Small intestine (tissue), 7 donors: ENCODE measurements at regions not wholly inside any gene's neighbourhood (a gene's known extent, or its start where the extent isn't known, plus 50 kb on each side); places are given as distances from the start of the nearest gene placed in this dataset.

ENCODE experiments used
- DNase-seq, 2 donors: peaks; one replicate each; pipeline versions ENCODE4 v3.0.0 to v3.0.0-alpha.2; 2013
- FAIRE-seq: peaks from 2 replicates; lab custom pipeline; 2012; peaks lifted over from hg19 to GRCh38; lab: Jason Lieb, UNC
- H3K27ac ChIP-seq, 3 donors: one replicate each; pipeline ENCODE4 v1.5.1; 2013; ENCODE audit warnings: low read length in 2 of 3, mild to moderate bottlenecking in 2 of 3, control low read depth in 1 of 3, inconsistent platforms in 1 of 3, low read depth in 1 of 3, moderate library complexity in 1 of 3
- H3K27me3 ChIP-seq, 3 donors: one replicate each; pipeline ENCODE4 v1.6.1; 2013; ENCODE audit warnings: low read length in 3 of 3, inconsistent platforms in 1 of 3; ENCODE audit not compliant: control insufficient read depth in 3 of 3, insufficient read depth in 3 of 3
- H3K36me3 ChIP-seq, 3 donors: one replicate each; pipeline ENCODE4 v1.6.1; 2013; ENCODE audit warnings: low read length in 3 of 3, inconsistent platforms in 1 of 3, low read depth in 1 of 3, mild to moderate bottlenecking in 1 of 3, moderate library complexity in 1 of 3; ENCODE audit not compliant: control insufficient read depth in 3 of 3, insufficient read depth in 2 of 3
- H3K4me1 ChIP-seq, 3 donors: one replicate each; pipeline ENCODE4 v1.6.1; 2013; ENCODE audit warnings: low read length in 2 of 3, inconsistent platforms in 1 of 3, low read depth in 1 of 3, mild to moderate bottlenecking in 1 of 3, moderate library complexity in 1 of 3; ENCODE audit not compliant: control insufficient read depth in 3 of 3, insufficient read depth in 2 of 3
- H3K4me3 ChIP-seq, 3 donors: one replicate each; pipeline ENCODE4 v1.5.1; 2013; ENCODE audit warnings: low read length in 3 of 3, control low read depth in 1 of 3, inconsistent platforms in 1 of 3, low read depth in 1 of 3, mild to moderate bottlenecking in 1 of 3, moderate library complexity in 1 of 3
- H3K9me3 ChIP-seq, 2 donors: one replicate each; pipeline ENCODE4 v1.6.1; 2013; ENCODE audit warnings: low read depth in 1 of 2, low read length in 1 of 2; ENCODE audit not compliant: control insufficient read depth in 2 of 2, insufficient read depth in 1 of 2
- WGBS, 3 donors: extraction: QIAGEN DNeasy Blood & Tissue Kit; methylation state at CpG; one replicate each; pipeline ENCODE4 v1.1.7; 2013; 5-methylcytosine and 5-hydroxymethylcytosine counted together
- donor health status: healthy with polysubstance abuse.
- donor health status: control.
- donor health status: control.
- donor health status: Bipolar disorder and iron deficiency.
- donor health status: healthy.

- 17 to 57% (median 33%) methylated on average over 9 of the region's 9 CpGs for WGBS, 3 donors
- Histone ChIP-seq H3K27me3 (no peaks in the 10 kb centered on the region), H3K4me3 (no peak overlapping the region), H3K4me1 (peaks cover 0 to 8% (median 5%) of the 10 kb centered on the region in 3 donors), H3K36me3 (no peaks in the 10 kb centered on the region), H3K27ac (no peak overlapping the region), H3K9me3 (peaks cover 0 to 4% of the 10 kb centered on the region in 2 donors)
- FAIRE-seq (no peak), DNase-seq (no peak)
These were observed 410.3 kb upstream of the TBX3 start for GRCh38 chr12:115094163-115094816.

- H3K27ac ChIP-seq, result no peak overlapping the region
- H3K9me3 ChIP-seq, result peaks cover 0 to 4% of the 10 kb centered on the region in 2 donors
- peaks cover 0 to 8% (median 5%) of the 10 kb centered on the region in 3 donors for H3K4me1 ChIP-seq
- DNase-seq (no peak), FAIRE-seq (no peak)
- no peaks in the 10 kb centered on the region for H3K36me3 ChIP-seq
- no peak overlapping the region for H3K4me3 ChIP-seq
- no peaks in the 10 kb centered on the region for H3K27me3 ChIP-seq
- WGBS, 3 donors, result 50 to 74% (median 68%) methylated on average over 1 of the region's 1 CpG
These were observed 409.3 kb upstream of the TBX3 start for GRCh38 chr12:115093261-115093660.

- no peaks in the 10 kb centered on the region for H3K27me3 ChIP-seq
- no peaks in the 10 kb centered on the region for H3K36me3 ChIP-seq
- DNase-seq, result no peak
- no peak overlapping the region for H3K4me3 ChIP-seq
- peaks cover 0 to 5% (median 5%) of the 10 kb centered on the region in 3 donors for H3K4me1 ChIP-seq
- WGBS, 3 donors, result 72 to 84% (median 76%) methylated on average over 4 of the region's 4 CpGs
- no peaks in the 10 kb centered on the region for H3K9me3 ChIP-seq
- no peak overlapping the region for H3K27ac ChIP-seq
- no peak for FAIRE-seq
These were observed 406.8 kb upstream of the TBX3 start for GRCh38 chr12:115090783-115091182.

- no peaks in the 10 kb centered on the region for H3K9me3 ChIP-seq
- no peak overlapping the region for H3K4me3 ChIP-seq
- no peak for DNase-seq
- no peaks in the 10 kb centered on the region for H3K27me3 ChIP-seq
- no peaks in the 10 kb centered on the region for H3K36me3 ChIP-seq
- H3K27ac ChIP-seq, result no peak overlapping the region
- WGBS, 3 donors, result 72 to 79% (median 78%) methylated on average over 13 of the region's 13 CpGs
- peaks cover 0 to 3% (median 2%) of the 10 kb centered on the region in 3 donors for H3K4me1 ChIP-seq
- FAIRE-seq, result no peak
These were observed 405.2 kb upstream of the TBX3 start for GRCh38 chr12:115088995-115089841.

- H3K9me3 ChIP-seq, result no peaks in the 10 kb centered on the region
- FAIRE-seq (no peak), DNase-seq (no peak)
- H3K27ac ChIP-seq, result no peak overlapping the region
- H3K4me1 ChIP-seq, result no peaks in the 10 kb centered on the region
- no peaks in the 10 kb centered on the region for H3K36me3 ChIP-seq
- WGBS, 3 donors, result 65 to 72% (median 65%) methylated on average over 3 of the region's 3 CpGs
- no peak overlapping the region for H3K4me3 ChIP-seq
- no peaks in the 10 kb centered on the region for H3K27me3 ChIP-seq
These were observed 404.5 kb upstream of the TBX3 start for GRCh38 chr12:115088328-115088994.

DNA sequence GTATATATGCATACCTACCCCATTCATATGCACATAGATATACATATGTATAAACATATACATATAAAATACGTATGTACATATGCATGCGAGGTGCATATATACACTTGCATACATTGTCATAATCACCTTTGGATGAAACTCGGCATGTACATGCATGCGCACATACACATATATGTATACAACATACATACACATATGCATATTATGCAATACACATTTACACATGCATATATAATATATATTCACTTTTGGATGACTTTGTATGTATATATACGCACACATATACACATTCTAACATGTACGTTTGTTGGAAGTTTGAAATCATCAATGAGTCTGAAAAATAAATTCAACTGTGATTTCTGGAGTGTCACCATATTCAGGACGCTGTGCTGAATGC, 401.6 kb upstream of the TBX3 start:
- Histone ChIP-seq H3K27ac (no peak overlapping the region), H3K27me3 (no peaks in the 10 kb centered on the region), H3K4me1 (no peaks in the 10 kb centered on the region), H3K9me3 (no peaks in the 10 kb centered on the region), H3K4me3 (no peak overlapping the region), H3K36me3 (no peaks in the 10 kb centered on the region)
- WGBS, 3 donors, result 90 to 96% (median 94%) methylated on average over 7 of the region's 7 CpGs
- FAIRE-seq (no peak), DNase-seq (no peak)

DNA sequence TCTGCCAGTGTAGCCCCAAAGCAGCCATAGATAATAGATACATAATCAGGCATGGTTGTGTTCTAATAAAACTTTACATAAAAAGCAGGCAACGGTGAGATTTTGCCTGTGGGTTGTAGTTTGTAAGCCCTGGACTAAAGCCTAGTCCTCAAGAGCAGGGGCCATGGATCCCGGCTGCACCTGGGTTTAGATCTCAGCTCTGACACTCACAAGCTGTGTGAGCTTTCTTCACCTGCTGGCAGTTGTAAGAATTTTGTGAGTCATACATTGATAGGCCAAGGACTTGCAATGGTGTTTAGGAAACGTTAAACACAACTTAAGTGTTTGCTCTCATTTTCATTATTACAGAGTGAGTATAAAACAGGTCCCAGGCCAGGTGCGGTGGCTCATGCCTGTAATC, 395.8 kb upstream of the TBX3 start:
- Histone ChIP-seq H3K36me3 (no peaks in the 10 kb centered on the region), H3K4me1 (no peaks in the 10 kb centered on the region), H3K27ac (no peak overlapping the region), H3K27me3 (no peaks in the 10 kb centered on the region), H3K4me3 (no peak overlapping the region), H3K9me3 (no peaks in the 10 kb centered on the region)
- peak in 1 of 2 donors; percentile 62 for DNase-seq
- FAIRE-seq, result no peak
- WGBS, 3 donors, result 8 to 49% (median 35%) methylated on average over 4 of the region's 4 CpGs

GRCh38 chr12:115078990-115079389, 395.0 kb upstream of the TBX3 start:
- no peaks in the 10 kb centered on the region for H3K4me1 ChIP-seq
- FAIRE-seq, result no peak
- WGBS, 3 donors, result 62 to 85% (median 70%) methylated on average over 6 of the region's 6 CpGs

More at GRCh38 chr12:115078990-115079389, 395.0 kb upstream of the TBX3 start:
- Histone ChIP-seq H3K27me3 (no peaks in the 10 kb centered on the region), H3K9me3 (no peaks in the 10 kb centered on the region), H3K4me3 (no peak overlapping the region), H3K36me3 (no peaks in the 10 kb centered on the region), H3K27ac (no peak overlapping the region)
- DNase-seq, result no peak
